ENCODE measurements at regions not wholly inside any gene's neighbourhood (a gene's known extent, or its start where the extent isn't known, plus 50 kb on each side); places are given as distances from the start of the nearest gene placed in this dataset.
"Not testable (repeated sequence)": the region's sequence is repeated elsewhere in the genome, so short reads cannot be mapped to it uniquely, and the experiment has no call there.

- no peak for DNase-seq
Observed at GRCh38 chr2:7604456-7604855, 687.2 kb downstream of the RNF144A start.

GRCh38 chr2:7607441-7608173, 690.4 kb downstream of the RNF144A start:
- no peak for DNase-seq

DNA sequence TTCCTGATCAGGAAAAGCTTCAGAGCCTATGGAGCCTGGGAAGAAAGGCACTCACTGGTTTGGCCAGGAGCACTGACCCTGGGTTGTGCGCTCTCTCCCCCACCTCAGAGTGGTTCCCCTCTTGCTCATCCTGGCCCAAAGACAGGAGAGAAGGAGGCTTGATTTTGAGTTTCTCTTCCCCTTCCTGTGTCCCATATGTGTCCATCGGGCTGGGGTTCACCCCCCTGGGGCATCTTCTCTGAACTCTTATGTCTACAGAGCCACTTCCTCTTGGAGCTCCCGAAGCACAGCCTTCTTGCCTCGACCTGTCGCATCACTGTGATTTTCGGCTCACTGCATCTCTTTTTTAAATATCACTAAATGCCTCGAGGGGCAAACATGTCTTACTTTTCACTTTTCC, 692.3 kb downstream of the RNF144A start:
- no peak for DNase-seq

- no peak for DNase-seq
Observed at GRCh38 chr2:7609974-7610373, 692.8 kb downstream of the RNF144A start.

- no peak for DNase-seq
Observed at GRCh38 chr2:7611750-7612149, 694.5 kb downstream of the RNF144A start.

- no peak for DNase-seq
Observed at GRCh38 chr2:7612969-7613368, 695.8 kb downstream of the RNF144A start.

- no peak for DNase-seq
Observed at GRCh38 chr2:7613831-7614230, 696.6 kb downstream of the RNF144A start.

GRCh38 chr2:7618031-7618430, 700.8 kb downstream of the RNF144A start:
- no peak for DNase-seq

DNA sequence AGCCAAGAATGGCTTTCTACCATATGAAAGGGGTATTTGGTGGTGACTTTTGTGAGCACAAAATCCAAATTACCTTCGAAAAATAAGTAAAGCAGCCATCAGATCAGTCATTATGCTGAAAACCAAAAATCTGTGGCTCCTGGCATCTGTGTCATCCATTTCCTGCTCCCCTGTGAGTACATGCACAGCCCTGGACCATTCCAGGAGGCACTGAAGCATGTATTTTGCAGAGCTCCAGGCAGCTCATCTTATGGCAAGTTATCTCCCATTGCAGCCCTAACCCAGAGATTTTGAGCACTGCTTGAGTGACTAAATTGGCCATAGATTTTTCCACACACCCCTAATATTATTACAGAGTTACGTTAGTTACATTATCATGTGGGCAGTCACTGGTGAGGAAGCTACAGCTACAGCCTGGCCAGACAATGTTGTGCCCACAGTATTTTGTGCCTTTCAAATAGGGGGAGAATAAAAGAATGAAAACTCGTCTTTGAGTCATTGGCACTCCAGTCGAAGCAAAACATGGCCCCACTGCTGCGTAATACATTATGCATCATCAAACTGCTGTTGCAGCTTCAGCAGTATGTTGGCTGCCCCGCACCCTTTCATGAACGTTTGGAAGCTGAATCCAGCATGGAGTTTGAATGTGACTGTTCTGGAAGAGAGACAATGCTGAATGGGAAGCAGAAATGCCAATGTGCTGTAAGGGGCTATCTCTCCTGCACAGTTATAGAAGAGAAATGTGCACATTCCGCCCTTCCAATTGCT, 702.2 kb downstream of the RNF144A start:
- no peak for DNase-seq

GRCh38 chr2:7620255-7620654, 703.0 kb downstream of the RNF144A start:
- DNase-seq, result no peak

DNA sequence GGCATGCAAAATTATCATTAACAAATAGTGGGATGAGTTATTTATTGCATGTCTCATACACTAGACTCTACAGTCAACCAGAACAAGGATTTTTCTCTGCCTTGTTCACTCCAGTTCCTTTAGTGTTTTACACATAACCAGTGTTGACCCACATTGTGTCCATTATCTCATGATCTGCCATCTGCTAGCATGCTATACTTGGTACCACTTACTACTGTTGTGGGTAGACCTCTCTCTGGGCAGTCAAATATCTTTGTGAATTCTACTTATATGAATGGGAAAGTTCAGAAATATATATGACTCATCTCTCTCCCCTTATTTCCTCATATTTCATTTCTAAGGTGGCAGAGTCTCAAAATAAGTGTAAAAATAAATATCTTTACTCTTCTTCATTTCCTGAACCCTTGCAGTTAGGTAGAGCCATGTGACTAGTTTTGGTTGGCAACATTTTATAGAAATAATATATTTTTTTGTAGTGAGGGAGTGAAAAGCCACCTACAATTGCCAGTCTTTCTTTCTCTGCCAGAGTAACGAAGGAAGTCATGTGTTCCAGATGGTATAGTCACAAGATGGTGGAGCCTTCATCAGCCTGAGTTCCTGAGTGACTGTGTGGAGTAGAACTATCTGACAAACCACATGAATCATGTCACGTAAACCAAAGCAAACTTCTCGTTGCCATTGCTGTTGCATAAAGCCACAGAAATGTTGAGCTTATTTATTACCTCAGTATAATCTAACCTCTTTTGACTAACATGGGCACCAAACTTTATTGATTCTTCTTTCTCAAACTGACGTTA, 704.0 kb downstream of the RNF144A start:
- no peak for DNase-seq

DNA sequence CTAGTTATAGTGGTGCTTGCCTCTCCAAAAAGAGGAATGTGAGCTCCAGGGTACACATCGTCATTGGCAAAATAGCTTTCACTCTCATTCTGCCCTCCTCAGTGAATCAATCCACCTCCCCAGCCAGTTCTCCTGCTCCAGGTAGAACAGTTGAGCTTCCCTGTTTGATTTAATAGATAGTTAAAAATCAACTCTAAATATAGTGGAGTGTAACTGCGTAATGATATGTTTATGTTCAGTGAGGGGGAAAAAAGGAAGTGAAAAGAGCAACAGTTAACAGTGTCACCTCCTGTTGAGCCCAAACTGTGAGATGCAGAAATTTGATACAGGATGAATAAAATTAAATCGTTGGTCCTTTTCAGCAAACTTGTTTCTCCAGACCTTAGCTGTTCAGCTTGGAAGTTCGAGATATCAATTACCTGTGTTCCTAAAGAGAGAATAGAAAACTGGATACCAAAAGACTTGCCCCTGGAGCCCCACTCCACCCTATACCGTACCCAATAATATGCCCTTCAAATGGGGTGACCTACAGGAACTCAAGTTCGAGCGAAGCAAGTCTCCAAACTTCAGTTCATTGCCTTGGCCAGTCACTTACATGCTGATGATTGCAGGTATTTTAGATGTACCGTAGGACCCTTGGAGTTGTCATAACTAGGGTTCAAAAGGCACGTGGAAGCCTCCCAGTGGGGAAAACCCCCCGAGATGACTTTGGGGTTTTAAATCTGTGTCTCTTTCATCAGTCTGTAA, 708.4 kb downstream of the RNF144A start:
- no peak for DNase-seq

DNA sequence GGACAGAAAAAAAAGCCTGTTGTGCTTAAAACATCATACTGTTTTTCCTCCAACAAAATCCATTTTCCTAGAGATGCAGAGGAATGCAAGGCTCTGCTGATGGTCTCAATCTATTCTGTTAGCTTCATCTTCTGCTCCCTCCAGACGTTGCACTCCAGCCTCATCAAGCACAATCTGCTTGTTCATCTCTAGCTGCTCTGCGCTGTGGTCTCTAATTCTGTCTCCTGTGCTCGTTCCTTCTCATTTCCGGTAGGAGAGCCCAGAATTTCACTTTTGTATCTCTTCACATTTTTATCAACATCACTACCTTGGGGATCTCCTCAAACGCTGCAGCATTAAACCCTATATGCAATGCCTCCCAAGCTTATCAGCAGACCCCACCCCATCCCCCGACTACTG, 708.9 kb downstream of the RNF144A start:
- DNase-seq, result no peak

DNA sequence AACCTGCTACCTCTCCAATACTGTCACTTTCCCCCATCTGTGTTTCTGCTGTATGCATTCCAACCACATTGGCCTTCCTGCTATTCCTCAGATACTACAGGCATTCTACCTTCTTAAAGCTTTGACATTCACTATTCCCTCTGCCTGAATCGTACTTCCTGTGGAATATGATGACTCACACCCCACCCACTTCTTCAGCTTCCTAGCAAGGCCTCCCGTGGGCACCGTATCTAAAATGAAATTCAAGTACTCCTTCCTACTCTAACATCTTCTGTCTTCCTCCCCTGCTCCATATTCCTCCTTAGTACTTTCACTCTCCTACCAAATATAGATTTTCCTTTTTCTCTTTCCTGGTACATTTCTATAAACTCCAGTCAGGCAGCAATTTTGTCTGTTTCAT, 710.4 kb downstream of the RNF144A start:
- no peak for DNase-seq

GRCh38 chr2:7632420-7632819, 715.2 kb downstream of the RNF144A start:
- no peak for DNase-seq

DNA sequence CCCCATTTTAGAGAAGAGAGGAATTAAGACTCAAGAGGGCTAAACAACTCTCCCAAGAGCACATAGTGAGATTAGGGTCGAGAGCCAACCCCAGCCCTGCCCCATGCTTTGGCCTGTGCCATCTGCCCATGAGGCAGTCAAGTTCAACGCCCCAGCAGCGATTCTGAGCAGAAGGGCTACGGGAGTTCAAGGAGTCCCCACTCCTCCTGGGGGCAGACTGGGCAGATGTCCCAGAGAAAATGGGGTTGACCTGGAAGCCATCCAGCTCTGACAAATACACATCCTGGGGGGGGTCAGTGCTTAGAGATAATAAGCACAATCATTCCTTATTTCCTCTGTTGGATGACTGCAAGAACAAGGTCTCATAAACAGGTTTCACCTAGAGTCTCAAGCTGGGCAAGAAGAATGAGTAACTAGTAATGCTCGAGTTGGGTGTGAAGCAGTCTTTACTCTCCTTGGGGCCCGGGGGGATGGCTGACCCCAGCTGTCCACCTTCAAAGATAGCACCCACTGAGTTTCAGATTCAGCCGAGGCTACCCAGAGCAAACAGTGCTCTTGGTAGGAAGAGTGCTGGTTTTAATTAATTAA, 716.4 kb downstream of the RNF144A start:
- no peak for DNase-seq

GRCh38 chr2:7634409-7634808, 717.2 kb downstream of the RNF144A start:
- no peak for DNase-seq

GRCh38 chr2:7639476-7639875, 722.3 kb downstream of the RNF144A start:
- no peak for DNase-seq

DNA sequence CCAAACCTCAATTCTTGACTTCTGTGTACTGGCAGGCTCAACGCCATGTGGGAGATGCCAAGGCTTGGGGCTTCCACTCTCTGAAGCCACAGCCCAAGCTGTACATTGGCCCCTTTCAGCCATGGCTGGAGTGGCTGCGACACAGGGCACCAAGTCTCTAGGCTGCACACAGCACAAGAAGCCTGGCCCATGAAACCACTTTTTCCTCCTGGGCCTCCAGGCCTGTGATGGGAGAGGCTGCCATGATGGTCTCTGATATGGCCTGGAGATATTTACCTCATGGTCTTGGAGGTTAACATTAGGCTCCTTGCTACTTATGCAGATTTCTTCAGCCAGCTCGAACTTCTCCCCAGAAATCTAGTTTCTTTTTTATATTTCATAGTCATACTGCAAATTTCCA, 724.1 kb downstream of the RNF144A start:
- not testable (repeated sequence) for DNase-seq

GRCh38 chr2:7646024-7646423, 728.8 kb downstream of the RNF144A start:
- no peak for DNase-seq

DNA sequence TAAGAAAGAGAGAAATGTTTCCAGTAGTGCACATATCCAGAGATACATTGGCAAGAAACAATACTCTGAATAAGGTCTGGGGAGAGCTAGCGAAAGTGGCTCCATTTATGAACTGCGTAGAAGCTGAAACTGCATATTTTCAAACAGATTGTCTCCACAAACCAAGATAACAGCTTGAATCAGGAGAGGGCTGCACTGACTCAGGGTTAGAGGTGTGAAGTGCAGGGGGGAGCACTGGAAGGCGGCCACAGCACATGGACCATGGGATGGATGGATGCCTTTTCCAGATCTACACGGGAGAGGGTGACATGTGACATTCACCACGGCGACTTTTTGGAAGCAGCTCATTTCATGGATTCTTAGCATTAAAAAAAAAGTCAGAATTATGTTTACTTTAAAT, 729.4 kb downstream of the RNF144A start:
- DNase-seq, result no peak

- no peak for DNase-seq
Observed at GRCh38 chr2:7648221-7648795, 731.1 kb downstream of the RNF144A start.
